IMR-90 (cell line): ENCODE measurements at regions not wholly inside any gene's neighbourhood (a gene's known extent, or its start where the extent isn't known, plus 50 kb on each side); places are given as distances from the start of the nearest gene placed in this dataset.

Experiments
- BHLHE40 ChIP-seq: fragments of 150-350 bp; IDR thresholded peaks from 2 replicates; pipeline ENCODE4 v1.6.1; 2016; ENCODE audit warnings: mild to moderate bottlenecking, low read depth, low read length
- MAZ ChIP-seq: IDR thresholded peaks from 2 replicates; pipeline ENCODE4 v1.6.1; 2012; ENCODE audit warnings: low read depth, mild to moderate bottlenecking, low read length, improper control_type of control experiment, moderate library complexity, borderline replicate concordance
- MXI1 ChIP-seq: IDR thresholded peaks from 2 replicates; pipeline ENCODE4 v1.6.1; 2012; ENCODE audit warnings: low read depth, mild to moderate bottlenecking, low read length, moderate library complexity, borderline replicate concordance
- NFE2L2 ChIP-seq: fragments of 150-350 bp; IDR thresholded peaks from 2 replicates; pipeline ENCODE4 v1.6.1; 2016; ENCODE audit warnings: low read depth, mild to moderate bottlenecking, low read length
- POLR2A ChIP-seq: IDR thresholded peaks from 2 replicates; pipeline ENCODE4 v1.6.1; 2012; ENCODE audit warnings: mild to moderate bottlenecking, low read depth, low read length
- SMC3 ChIP-seq: fragments of 150-350 bp; IDR thresholded peaks from 2 replicates; pipeline ENCODE4 v1.6.1; 2016; ENCODE audit warnings: low read depth, mild to moderate bottlenecking, antibody characterized with exemption, low read length, moderate library complexity
- TF ChIP-seq, protein P1 (sequence below): conservative IDR thresholded peaks from 2 replicates; pipeline ENCODE4 v1.5.1; 2012; ENCODE audit warnings: mild to moderate bottlenecking, low read depth, low read length, improper control_type of control experiment
- TF ChIP-seq, protein P2 (sequence below): fragments of 150-350 bp; IDR thresholded peaks from 2 replicates; pipeline ENCODE4 v1.6.1; 2016; ENCODE audit warnings: low read depth, mild to moderate bottlenecking, low read length, moderate library complexity, borderline replicate concordance
- TF ChIP-seq, protein P3 (sequence below): fragments of 150-350 bp; IDR thresholded peaks from 2 replicates; pipeline ENCODE4 v1.6.1; 2017; ENCODE audit warnings: mild to moderate bottlenecking, antibody characterized with exemption, low read length, low read depth

DNA sequence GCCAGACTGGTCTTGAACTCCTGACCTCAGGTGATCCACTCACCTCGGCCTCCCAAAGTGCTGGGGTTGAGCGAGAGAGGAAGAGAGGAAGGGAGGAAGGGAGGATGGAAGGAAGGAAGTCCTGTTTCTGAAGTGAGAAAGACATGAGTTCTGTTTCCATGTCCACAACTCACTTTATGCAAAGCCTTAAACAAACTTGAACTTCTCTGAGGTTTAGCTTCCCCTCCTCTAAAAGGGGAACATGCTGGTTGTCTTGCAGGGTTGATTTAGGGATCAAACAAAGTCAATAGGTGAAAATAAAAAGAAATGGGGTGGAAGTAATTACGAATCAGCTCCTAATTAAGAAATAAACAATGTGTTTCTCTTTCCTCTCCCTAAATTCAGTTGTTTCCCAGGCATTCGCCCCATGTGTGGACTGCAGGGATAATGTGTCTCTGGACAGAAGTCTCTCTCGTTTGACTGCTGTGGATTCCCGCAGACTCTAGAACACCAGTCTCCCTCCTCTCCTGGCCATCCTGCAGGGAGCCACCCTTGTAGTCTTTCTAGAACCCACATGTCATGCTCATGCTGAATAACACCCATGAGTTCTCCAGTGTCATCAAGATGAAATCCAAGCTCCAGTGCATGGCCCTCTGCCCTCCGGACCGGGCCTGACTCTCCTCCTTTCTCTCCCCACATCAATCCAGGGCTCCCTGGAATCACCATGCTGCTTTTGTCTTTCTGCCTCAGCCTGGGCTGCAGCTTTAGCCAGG is 229.3 kb upstream of the TRIB2 start:
- TF ChIP-seq, protein P1, sequence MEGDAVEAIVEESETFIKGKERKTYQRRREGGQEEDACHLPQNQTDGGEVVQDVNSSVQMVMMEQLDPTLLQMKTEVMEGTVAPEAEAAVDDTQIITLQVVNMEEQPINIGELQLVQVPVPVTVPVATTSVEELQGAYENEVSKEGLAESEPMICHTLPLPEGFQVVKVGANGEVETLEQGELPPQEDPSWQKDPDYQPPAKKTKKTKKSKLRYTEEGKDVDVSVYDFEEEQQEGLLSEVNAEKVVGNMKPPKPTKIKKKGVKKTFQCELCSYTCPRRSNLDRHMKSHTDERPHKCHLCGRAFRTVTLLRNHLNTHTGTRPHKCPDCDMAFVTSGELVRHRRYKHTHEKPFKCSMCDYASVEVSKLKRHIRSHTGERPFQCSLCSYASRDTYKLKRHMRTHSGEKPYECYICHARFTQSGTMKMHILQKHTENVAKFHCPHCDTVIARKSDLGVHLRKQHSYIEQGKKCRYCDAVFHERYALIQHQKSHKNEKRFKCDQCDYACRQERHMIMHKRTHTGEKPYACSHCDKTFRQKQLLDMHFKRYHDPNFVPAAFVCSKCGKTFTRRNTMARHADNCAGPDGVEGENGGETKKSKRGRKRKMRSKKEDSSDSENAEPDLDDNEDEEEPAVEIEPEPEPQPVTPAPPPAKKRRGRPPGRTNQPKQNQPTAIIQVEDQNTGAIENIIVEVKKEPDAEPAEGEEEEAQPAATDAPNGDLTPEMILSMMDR = no peak
- TF ChIP-seq, protein P2, sequence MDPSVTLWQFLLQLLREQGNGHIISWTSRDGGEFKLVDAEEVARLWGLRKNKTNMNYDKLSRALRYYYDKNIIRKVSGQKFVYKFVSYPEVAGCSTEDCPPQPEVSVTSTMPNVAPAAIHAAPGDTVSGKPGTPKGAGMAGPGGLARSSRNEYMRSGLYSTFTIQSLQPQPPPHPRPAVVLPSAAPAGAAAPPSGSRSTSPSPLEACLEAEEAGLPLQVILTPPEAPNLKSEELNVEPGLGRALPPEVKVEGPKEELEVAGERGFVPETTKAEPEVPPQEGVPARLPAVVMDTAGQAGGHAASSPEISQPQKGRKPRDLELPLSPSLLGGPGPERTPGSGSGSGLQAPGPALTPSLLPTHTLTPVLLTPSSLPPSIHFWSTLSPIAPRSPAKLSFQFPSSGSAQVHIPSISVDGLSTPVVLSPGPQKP = no peak
- TF ChIP-seq MXI1 (no peak), BHLHE40 (no peak), SMC3 (no peak), POLR2A (no peak), MAZ (no peak), NFE2L2 (no peak)
- TF ChIP-seq, protein P3, sequence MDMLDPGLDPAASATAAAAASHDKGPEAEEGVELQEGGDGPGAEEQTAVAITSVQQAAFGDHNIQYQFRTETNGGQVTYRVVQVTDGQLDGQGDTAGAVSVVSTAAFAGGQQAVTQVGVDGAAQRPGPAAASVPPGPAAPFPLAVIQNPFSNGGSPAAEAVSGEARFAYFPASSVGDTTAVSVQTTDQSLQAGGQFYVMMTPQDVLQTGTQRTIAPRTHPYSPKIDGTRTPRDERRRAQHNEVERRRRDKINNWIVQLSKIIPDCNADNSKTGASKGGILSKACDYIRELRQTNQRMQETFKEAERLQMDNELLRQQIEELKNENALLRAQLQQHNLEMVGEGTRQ = no peak
